ENCODE measurements at regions not wholly inside any gene's neighbourhood (a gene's known extent, or its start where the extent isn't known, plus 50 kb on each side); places are given as distances from the start of the nearest gene placed in this dataset.
"Not testable (repeated sequence)": the region's sequence is repeated elsewhere in the genome, so short reads cannot be mapped to it uniquely, and the experiment has no call there.

DNA sequence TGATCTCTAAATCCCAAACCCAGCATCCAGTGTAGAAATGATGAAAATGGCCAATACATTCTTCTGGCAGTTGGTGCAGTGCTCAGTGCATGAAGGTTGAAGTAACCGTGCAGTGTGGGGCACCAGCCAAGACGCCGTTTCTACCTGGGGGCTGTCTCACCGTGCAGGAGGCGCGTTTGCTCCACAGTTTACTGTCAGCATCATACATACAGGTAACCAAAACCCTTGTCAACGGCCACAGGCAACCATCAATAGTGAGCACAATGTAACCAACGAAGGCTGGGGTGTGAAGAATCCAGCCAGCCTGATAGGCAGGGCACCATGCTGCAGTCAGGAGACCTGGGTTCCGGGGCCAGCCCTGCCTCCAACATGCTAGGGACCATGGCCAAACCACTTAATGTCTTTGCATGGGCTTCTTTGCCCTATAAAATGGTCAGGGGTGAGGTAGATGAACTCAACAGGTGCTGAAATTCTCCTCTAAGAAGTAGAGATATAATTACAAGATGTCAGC, 127.5 kb upstream of the ID2 start:
- H3K4me3 ChIP-seq (ENCODE audit: low read depth in 1 of 2, low read length in 2 of 2) = no peak overlapping the region
- no peak overlapping the region for H3K27ac ChIP-seq (ENCODE audit: low read length)
- no peaks in the 10 kb centered on the region for H3K36me3 ChIP-seq (ENCODE audit: control insufficient read depth in 1 of 2, insufficient read depth in 2 of 2, low read length in 2 of 2)
- H3K9me3 ChIP-seq (ENCODE audit: control insufficient read depth in 1 of 2, low read length in 2 of 2) = peaks cover 0 to 15% of the 10 kb centered on the region in 2 donors
- no peaks in the 10 kb centered on the region for H3K27me3 ChIP-seq (ENCODE audit: low read depth, low read length)
- H3K4me1 ChIP-seq (ENCODE audit: control insufficient read depth in 1 of 2, insufficient read depth in 2 of 2, low read length in 2 of 2) = no peaks in the 10 kb centered on the region

DNA sequence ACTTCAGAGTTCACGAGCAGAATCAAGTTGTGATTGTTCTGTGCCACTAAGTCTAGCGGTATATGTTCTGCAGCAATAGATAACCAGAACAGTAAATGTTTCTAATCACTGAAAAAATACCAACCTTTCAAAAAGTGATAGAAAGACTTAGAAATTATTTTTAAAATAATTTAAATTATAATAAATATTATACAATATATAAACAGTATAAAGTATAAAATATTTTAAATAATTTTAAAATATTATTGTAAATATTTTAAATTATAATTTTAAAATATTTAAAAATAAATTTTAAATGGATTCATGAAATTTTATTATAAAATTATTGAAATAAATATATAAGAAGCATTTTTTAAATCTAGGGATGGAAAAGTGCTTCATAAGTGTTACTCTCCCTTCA, 126.3 kb upstream of the ID2 start:
- Histone ChIP-seq H3K36me3 (ENCODE audit: control insufficient read depth in 1 of 2, insufficient read depth in 2 of 2, low read length in 2 of 2) (no peaks in the 10 kb centered on the region), H3K27me3 (ENCODE audit: low read depth, low read length) (no peaks in the 10 kb centered on the region), H3K4me3 (ENCODE audit: low read depth in 1 of 2, low read length in 2 of 2) (no peak overlapping the region), H3K9me3 (ENCODE audit: control insufficient read depth in 1 of 2, low read length in 2 of 2) (peaks cover 0 to 15% of the 10 kb centered on the region in 2 donors), H3K4me1 (ENCODE audit: control insufficient read depth in 1 of 2, insufficient read depth in 2 of 2, low read length in 2 of 2) (no peaks in the 10 kb centered on the region), H3K27ac (ENCODE audit: low read length) (no peak overlapping the region)

DNA sequence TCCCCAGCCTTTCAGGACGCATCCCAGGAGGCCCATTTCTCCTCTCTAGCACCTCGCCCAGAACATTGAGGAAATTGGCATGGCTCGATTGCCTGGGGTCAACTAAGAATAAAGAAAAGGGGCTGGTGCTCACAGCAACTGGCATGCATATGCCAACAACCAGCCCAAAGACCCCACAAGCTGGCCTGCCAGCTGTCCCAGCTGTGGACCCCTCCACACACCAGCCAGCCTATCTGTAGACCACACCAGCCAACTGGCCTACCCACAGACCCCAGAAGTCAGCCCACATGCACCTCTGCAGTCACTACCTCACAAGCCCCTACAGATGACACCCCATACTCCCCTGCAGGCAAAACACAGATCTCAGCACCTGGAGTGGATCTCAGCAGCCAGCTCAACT, 123.8 kb upstream of the ID2 start:
- no peak overlapping the region for H3K27ac ChIP-seq (ENCODE audit: low read length)
- peaks cover 0 to 15% of the 10 kb centered on the region in 2 donors for H3K9me3 ChIP-seq (ENCODE audit: control insufficient read depth in 1 of 2, low read length in 2 of 2)
- H3K4me1 ChIP-seq (ENCODE audit: control insufficient read depth in 1 of 2, insufficient read depth in 2 of 2, low read length in 2 of 2) = no peaks in the 10 kb centered on the region
- H3K4me3 ChIP-seq (ENCODE audit: low read depth in 1 of 2, low read length in 2 of 2) = no peak overlapping the region
- H3K36me3 ChIP-seq (ENCODE audit: control insufficient read depth in 1 of 2, insufficient read depth in 2 of 2, low read length in 2 of 2) = no peaks in the 10 kb centered on the region
- no peaks in the 10 kb centered on the region for H3K27me3 ChIP-seq (ENCODE audit: low read depth, low read length)

DNA sequence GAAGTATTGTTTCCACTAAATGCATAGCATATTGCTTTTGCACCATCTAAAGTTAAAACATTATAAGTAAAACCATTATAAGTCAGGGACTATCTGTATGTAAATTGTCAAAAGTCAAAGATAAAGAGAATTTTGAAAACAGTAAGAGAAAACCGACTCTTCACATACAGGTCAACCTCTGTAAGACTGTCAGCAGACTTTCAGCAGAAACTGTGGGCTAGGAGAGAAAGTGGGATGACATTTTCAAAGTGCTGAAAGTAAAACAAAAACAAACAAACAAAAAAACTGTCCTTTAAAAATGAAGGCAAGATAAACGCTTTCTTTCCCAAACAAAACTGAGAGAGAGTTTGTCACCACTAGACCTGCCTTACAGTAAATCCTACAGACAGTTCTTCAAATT, 122.9 kb upstream of the ID2 start:
- H3K4me1 ChIP-seq (ENCODE audit: control insufficient read depth in 1 of 2, insufficient read depth in 2 of 2, low read length in 2 of 2) = no peaks in the 10 kb centered on the region
- H3K4me3 ChIP-seq (ENCODE audit: low read depth in 1 of 2, low read length in 2 of 2) = no peak overlapping the region
- no peak overlapping the region for H3K27ac ChIP-seq (ENCODE audit: low read length)
- H3K9me3 ChIP-seq (ENCODE audit: control insufficient read depth in 1 of 2, low read length in 2 of 2) = peaks cover 0 to 15% of the 10 kb centered on the region in 2 donors
- no peaks in the 10 kb centered on the region for H3K27me3 ChIP-seq (ENCODE audit: low read depth, low read length)
- no peaks in the 10 kb centered on the region for H3K36me3 ChIP-seq (ENCODE audit: control insufficient read depth in 1 of 2, insufficient read depth in 2 of 2, low read length in 2 of 2)

DNA sequence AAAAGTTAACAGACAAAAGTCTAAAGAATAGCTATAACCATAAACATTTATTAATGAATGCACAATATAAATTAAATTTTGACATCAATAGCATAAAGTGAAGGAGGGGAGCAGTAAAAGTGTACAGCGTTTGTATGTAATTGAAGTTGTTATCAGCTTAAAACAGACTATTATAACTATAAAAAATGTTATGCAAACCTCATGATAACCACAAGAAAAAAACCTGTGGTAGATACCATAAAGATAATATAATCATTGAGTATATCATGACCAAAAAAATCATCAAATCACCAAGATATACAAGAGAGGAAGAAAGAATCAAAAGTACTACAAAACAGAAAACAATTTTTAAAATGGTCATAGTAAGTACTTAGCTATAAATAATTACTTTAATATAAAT, 122.1 kb upstream of the ID2 start:
- Histone ChIP-seq H3K4me3 (ENCODE audit: low read depth in 1 of 2, low read length in 2 of 2) (no peak overlapping the region), H3K9me3 (ENCODE audit: control insufficient read depth in 1 of 2, low read length in 2 of 2) (peaks cover 0 to 15% of the 10 kb centered on the region in 2 donors), H3K36me3 (ENCODE audit: control insufficient read depth in 1 of 2, insufficient read depth in 2 of 2, low read length in 2 of 2) (no peaks in the 10 kb centered on the region), H3K27me3 (ENCODE audit: low read depth, low read length) (no peaks in the 10 kb centered on the region), H3K4me1 (ENCODE audit: control insufficient read depth in 1 of 2, insufficient read depth in 2 of 2, low read length in 2 of 2) (no peaks in the 10 kb centered on the region), H3K27ac (ENCODE audit: low read length) (no peak overlapping the region)

DNA sequence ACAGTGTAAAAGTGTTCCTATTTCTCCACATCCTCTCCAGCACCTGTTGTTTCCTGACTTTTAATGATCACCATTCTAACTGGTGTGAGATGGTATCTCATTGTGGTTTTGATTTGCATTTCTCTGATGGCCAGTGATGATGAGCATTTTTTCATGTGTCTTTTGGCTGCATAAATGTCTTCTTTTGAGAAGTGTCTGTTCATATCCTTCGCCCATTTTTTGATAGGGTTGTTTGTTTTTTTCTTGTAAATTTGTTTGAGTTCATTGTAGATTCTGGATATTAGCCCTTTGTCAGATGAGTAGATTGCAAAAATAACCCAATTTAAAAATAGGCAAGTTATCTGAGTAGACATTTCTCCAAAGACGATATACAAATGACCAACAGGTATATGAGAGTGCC, 120.2 kb upstream of the ID2 start:
- not testable (repeated sequence) for H3K27me3 ChIP-seq (ENCODE audit: low read depth, low read length); H3K4me3 ChIP-seq (ENCODE audit: low read depth in 1 of 2, low read length in 2 of 2); H3K27ac ChIP-seq (ENCODE audit: low read length); H3K36me3 ChIP-seq (ENCODE audit: control insufficient read depth in 1 of 2, insufficient read depth in 2 of 2, low read length in 2 of 2); H3K4me1 ChIP-seq (ENCODE audit: control insufficient read depth in 1 of 2, insufficient read depth in 2 of 2, low read length in 2 of 2)
- peaks cover 0 to 11% of the 10 kb centered on the region in 2 donors for H3K9me3 ChIP-seq (ENCODE audit: control insufficient read depth in 1 of 2, low read length in 2 of 2)

DNA sequence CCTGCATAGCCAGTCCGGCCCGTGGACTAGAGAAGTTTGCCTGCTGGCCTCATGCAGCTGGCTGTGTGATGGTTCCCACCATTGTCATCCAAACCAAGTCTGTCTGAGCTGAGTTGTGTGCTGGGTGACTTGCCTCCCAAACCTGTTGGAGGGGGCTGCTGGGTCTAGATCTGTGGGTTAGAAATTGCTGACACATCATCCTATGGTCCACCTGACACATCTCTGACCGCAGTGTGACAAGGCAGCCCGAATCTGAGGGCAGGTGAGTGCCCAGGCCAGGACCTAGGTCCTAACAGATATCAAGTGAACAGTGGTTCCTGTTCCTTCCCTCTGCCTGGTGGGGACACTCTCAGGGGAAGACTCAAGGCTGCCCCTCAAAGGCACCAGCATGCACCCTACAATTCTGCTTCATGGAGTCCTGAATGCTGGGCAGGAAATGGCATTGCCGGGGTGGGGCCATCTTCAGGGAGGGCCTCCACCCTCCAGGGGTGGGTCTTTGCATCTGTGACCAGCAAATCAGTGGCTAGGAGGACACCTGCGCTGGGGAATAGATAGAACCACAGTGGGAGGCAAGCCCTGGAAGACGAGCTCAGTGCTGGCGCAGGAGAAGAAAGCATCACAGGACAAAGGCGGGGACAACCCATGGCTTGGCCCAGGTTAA, 117.9 kb upstream of the ID2 start:
- no peaks in the 10 kb centered on the region for H3K36me3 ChIP-seq (ENCODE audit: control insufficient read depth in 1 of 2, insufficient read depth in 2 of 2, low read length in 2 of 2)
- H3K9me3 ChIP-seq (ENCODE audit: control insufficient read depth in 1 of 2, low read length in 2 of 2) = peaks cover 0 to 2% of the 10 kb centered on the region in 2 donors
- H3K27me3 ChIP-seq (ENCODE audit: low read depth, low read length) = no peaks in the 10 kb centered on the region
- H3K27ac ChIP-seq (ENCODE audit: low read length) = no peak overlapping the region
- no peaks in the 10 kb centered on the region for H3K4me1 ChIP-seq (ENCODE audit: control insufficient read depth in 1 of 2, insufficient read depth in 2 of 2, low read length in 2 of 2)
- no peak overlapping the region for H3K4me3 ChIP-seq (ENCODE audit: low read depth in 1 of 2, low read length in 2 of 2)

DNA sequence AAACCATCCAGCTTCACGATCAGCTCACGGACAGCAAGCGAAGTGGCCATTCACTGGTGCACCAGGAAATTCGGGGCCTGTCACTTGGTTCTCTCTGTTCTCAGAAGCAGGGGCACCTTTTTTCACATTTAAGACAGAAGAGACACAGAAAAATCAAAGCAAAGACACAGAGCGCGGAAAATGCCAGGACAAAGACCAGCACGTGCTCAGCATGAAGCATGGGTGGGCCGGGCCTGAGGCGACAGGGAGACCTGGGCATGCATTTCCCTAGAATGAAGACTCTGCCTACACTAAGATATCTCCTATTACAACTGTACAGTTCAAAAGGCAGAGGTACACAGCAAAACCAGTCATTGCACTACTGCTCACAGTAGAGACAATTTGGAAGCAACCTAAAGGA, 117.4 kb upstream of the ID2 start:
- H3K27me3 ChIP-seq (ENCODE audit: low read depth, low read length) = no peaks in the 10 kb centered on the region
- no peaks in the 10 kb centered on the region for H3K9me3 ChIP-seq (ENCODE audit: control insufficient read depth in 1 of 2, low read length in 2 of 2)
- no peaks in the 10 kb centered on the region for H3K4me1 ChIP-seq (ENCODE audit: control insufficient read depth in 1 of 2, insufficient read depth in 2 of 2, low read length in 2 of 2)
- H3K4me3 ChIP-seq (ENCODE audit: low read depth in 1 of 2, low read length in 2 of 2) = no peak overlapping the region
- H3K27ac ChIP-seq (ENCODE audit: low read length) = no peak overlapping the region
- no peaks in the 10 kb centered on the region for H3K36me3 ChIP-seq (ENCODE audit: control insufficient read depth in 1 of 2, insufficient read depth in 2 of 2, low read length in 2 of 2)

DNA sequence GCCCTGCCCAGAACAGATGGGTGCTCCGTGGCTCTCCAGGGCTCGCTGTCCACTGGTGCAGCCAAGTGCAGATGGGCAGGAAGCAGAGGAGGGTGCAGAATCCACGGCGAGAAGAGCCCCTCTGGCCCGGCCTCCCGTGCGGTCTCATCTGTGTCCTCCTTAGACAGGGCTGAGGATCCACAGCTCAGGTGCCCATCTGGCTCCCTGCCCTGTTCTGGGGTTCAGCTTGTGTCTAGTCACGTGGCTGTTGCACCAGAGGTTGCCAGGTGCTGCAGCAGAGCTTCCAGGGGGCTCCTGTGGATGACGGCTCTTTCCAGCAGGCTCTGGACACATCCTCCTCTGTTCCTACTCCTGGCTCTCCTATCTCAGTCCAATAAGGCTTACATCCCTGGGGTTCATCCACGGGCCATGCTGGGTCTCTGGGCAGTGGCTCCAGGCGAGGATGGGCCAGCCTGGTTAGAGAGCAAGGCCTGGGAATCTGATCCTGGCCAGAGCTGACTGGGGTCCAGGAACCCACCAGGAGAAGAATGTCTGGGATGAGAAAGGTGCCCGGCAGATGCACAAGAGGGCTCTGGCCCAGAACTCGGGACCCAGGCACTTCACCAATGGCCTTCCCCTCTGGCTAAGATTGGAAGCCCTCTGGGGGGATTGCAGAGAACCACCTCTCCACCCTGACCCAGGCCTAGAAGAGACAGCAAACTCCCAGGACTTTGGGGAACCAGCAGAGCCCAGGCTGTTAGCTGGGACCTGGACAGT, 116.3 kb upstream of the ID2 start:
- Histone ChIP-seq H3K9me3 (ENCODE audit: control insufficient read depth in 1 of 2, low read length in 2 of 2) (no peaks in the 10 kb centered on the region), H3K27me3 (ENCODE audit: low read depth, low read length) (no peaks in the 10 kb centered on the region), H3K36me3 (ENCODE audit: control insufficient read depth in 1 of 2, insufficient read depth in 2 of 2, low read length in 2 of 2) (no peaks in the 10 kb centered on the region), H3K4me1 (ENCODE audit: control insufficient read depth in 1 of 2, insufficient read depth in 2 of 2, low read length in 2 of 2) (no peaks in the 10 kb centered on the region), H3K4me3 (ENCODE audit: low read depth in 1 of 2, low read length in 2 of 2) (no peak overlapping the region), H3K27ac (ENCODE audit: low read length) (no peak overlapping the region)

DNA sequence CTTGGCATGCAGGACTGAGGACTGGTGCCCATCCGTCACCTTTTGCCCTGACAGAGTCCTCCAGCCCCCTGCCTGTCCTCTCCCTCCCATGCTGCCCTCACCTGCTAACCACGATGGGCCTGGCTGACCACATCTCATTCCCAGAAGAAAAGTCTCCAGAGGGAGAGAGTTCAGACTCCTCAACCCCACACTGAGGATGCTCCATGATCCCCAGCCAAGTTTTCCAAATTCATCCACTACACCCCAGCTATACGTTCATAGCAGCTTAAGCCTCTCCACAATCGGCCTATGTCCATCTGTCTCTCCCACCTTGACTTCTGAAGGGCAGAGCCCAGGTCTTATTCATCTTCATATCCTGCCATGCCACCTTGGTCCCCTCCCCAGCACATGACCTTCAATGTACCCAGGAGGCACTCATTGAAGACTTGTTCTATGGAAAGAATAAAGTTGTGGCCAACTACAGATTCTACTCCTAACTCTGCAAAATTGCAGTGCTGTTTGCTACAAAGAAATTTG, 115.6 kb upstream of the ID2 start:
- no peaks in the 10 kb centered on the region for H3K36me3 ChIP-seq (ENCODE audit: control insufficient read depth in 1 of 2, insufficient read depth in 2 of 2, low read length in 2 of 2)
- H3K4me3 ChIP-seq (ENCODE audit: low read depth in 1 of 2, low read length in 2 of 2) = no peak overlapping the region
- no peak overlapping the region for H3K27ac ChIP-seq (ENCODE audit: low read length)
- no peaks in the 10 kb centered on the region for H3K4me1 ChIP-seq (ENCODE audit: control insufficient read depth in 1 of 2, insufficient read depth in 2 of 2, low read length in 2 of 2)
- no peaks in the 10 kb centered on the region for H3K9me3 ChIP-seq (ENCODE audit: control insufficient read depth in 1 of 2, low read length in 2 of 2)
- no peaks in the 10 kb centered on the region for H3K27me3 ChIP-seq (ENCODE audit: low read depth, low read length)

DNA sequence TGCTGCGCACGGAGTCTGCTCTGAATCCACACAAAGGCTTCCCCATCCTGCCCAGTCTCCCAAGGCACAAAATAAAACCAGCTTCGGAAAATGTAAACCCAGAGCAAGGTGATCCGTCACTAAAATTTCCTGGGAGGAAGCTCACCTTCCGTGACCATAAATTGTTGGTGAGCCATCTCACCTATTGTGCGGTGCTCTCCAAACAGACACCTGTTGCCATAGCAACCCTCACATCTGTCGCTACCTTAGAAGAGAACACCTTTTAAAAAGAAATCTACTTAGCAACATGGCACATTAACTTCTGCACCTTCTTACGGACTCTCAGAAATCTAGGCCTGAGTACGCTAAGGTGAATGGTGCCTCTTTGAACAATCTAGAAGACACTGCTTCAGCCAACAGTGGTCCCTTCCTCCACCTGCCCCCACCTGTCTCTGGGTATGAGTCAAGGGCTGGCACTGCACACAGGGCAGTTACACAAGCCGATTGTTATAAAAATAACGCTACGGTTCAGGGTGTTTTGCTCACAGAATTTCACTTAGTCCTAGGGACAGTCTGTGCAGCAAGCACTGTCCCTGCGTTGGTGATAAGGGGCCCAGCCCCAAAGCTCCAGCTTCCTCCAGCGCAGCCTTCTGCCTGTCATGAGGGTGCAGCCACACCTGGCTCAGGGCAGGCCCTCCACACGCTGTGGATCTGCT, 114.9 kb upstream of the ID2 start:
- H3K27me3 ChIP-seq (ENCODE audit: low read depth, low read length) = no peaks in the 10 kb centered on the region
- no peaks in the 10 kb centered on the region for H3K36me3 ChIP-seq (ENCODE audit: control insufficient read depth in 1 of 2, insufficient read depth in 2 of 2, low read length in 2 of 2)
- no peak overlapping the region for H3K4me3 ChIP-seq (ENCODE audit: low read depth in 1 of 2, low read length in 2 of 2)
- no peak overlapping the region for H3K27ac ChIP-seq (ENCODE audit: low read length)
- no peaks in the 10 kb centered on the region for H3K9me3 ChIP-seq (ENCODE audit: control insufficient read depth in 1 of 2, low read length in 2 of 2)
- no peaks in the 10 kb centered on the region for H3K4me1 ChIP-seq (ENCODE audit: control insufficient read depth in 1 of 2, insufficient read depth in 2 of 2, low read length in 2 of 2)

All from muscle layer of duodenum (tissue), 2 donors.